Renal pelvis (tissue), 1 donor: ENCODE measurements at regions not wholly inside any gene's neighbourhood (a gene's known extent, or its start where the extent isn't known, plus 50 kb on each side); places are given as distances from the start of the nearest gene placed in this dataset.

Experiments used
- DNase-seq: peaks from one replicate; pipeline ENCODE4 v3.0.0-alpha.2; 2013

GRCh38 chr3:188064831-188065493 lies 89.0 kb upstream of the LPP start:
- DNase-seq = no peak

GRCh38 chr3:188066141-188066540 lies 87.8 kb upstream of the LPP start:
- no peak for DNase-seq

- DNase-seq = no peak
These were observed 86.0 kb upstream of the LPP start for GRCh38 chr3:188067932-188068331.

- no peak for DNase-seq
These were observed 85.6 kb upstream of the LPP start for GRCh38 chr3:188068342-188068741.

- no peak for DNase-seq
These were observed 82.3 kb upstream of the LPP start for GRCh38 chr3:188071636-188072035.

- DNase-seq = no peak
These were observed 77.8 kb upstream of the LPP start for GRCh38 chr3:188076176-188076575.

- no peak for DNase-seq
These were observed 76.7 kb upstream of the LPP start for GRCh38 chr3:188077160-188077799.

- DNase-seq = no peak
These were observed 73.9 kb upstream of the LPP start for GRCh38 chr3:188080091-188080490.

- DNase-seq = no peak
These were observed 71.9 kb upstream of the LPP start for GRCh38 chr3:188082031-188082430.

GRCh38 chr3:188082450-188082849 lies 71.5 kb upstream of the LPP start:
- no peak for DNase-seq

GRCh38 chr3:188083011-188083410 lies 70.9 kb upstream of the LPP start:
- DNase-seq = no peak

- no peak for DNase-seq
These were observed 69.0 kb upstream of the LPP start for GRCh38 chr3:188084752-188085583.

GRCh38 chr3:188085584-188086560 lies 68.1 kb upstream of the LPP start:
- DNase-seq = no peak

- no peak for DNase-seq
These were observed 64.8 kb upstream of the LPP start for GRCh38 chr3:188088948-188089685.

- DNase-seq = peak; percentile 52
These were observed 63.2 kb upstream of the LPP start for GRCh38 chr3:188090620-188091309.

- DNase-seq = no peak
These were observed 62.2 kb upstream of the LPP start for GRCh38 chr3:188091746-188092145.

- DNase-seq = no peak
These were observed 61.3 kb upstream of the LPP start for GRCh38 chr3:188092648-188093047.

GRCh38 chr3:188095431-188095830 lies 58.5 kb upstream of the LPP start:
- DNase-seq = no peak

GRCh38 chr3:188097791-188098190 lies 56.2 kb upstream of the LPP start:
- DNase-seq = peak; percentile 23

- no peak for DNase-seq
These were observed 54.0 kb upstream of the LPP start for GRCh38 chr3:188099907-188100306.
